PFSK-1 (cell line): ENCODE measurements at regions not wholly inside any gene's neighbourhood (a gene's known extent, or its start where the extent isn't known, plus 50 kb on each side); places are given as distances from the start of the nearest gene placed in this dataset.

Experiments
- SIN3A ChIP-seq: IDR thresholded peaks from 2 replicates; pipeline ENCODE4 v1.6.1; 2012; ENCODE audit warnings: mild to moderate bottlenecking, low read length, moderate library complexity, borderline replicate concordance; ENCODE audit not compliant: insufficient read depth
- TF ChIP-seq, protein P1 (sequence below), 2 experiments: IDR thresholded peaks; 2 replicates each; pipeline versions ENCODE4 v1.6.1 to v1.8.0; 2011 to 2012; ENCODE audit warnings: low read depth in 2 of 2, low read length in 2 of 2, control low read depth in 1 of 2, inconsistent platforms in 1 of 2, mild to moderate bottlenecking in 1 of 2, moderate library complexity in 1 of 2; ENCODE audit not compliant: insufficient read depth in 1 of 2

DNA sequence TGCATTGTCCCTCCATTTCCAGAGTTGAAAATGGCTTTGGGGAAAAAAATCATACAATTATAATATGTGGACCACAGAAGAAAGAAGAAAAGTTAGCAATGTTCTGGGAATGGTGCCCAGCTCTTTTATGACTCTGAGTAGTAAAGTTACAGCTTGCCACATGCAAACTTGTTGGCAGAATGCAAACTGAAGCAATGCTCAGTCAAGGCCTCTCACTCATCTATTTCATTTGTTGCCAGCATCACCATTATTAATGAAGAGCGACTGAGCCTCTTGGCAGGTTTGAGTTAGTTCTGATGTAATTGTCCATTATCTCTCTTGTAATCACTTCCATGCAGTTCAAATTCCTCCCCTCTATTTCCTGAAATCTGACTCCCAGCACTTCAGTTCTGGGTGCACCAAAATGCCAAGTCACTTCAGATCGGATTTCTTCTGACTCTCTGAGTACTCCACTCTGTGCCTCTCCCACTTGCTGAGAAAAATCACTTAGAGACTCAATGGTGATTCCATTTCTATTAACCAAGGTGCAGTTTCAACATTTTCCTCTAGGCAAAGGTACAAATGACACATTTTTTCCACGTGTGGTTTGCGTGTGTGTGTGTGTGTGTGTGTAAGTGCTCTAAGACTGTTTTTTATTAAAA, 154.4 kb upstream of the STMND1 start:
- TF ChIP-seq, protein P1, sequence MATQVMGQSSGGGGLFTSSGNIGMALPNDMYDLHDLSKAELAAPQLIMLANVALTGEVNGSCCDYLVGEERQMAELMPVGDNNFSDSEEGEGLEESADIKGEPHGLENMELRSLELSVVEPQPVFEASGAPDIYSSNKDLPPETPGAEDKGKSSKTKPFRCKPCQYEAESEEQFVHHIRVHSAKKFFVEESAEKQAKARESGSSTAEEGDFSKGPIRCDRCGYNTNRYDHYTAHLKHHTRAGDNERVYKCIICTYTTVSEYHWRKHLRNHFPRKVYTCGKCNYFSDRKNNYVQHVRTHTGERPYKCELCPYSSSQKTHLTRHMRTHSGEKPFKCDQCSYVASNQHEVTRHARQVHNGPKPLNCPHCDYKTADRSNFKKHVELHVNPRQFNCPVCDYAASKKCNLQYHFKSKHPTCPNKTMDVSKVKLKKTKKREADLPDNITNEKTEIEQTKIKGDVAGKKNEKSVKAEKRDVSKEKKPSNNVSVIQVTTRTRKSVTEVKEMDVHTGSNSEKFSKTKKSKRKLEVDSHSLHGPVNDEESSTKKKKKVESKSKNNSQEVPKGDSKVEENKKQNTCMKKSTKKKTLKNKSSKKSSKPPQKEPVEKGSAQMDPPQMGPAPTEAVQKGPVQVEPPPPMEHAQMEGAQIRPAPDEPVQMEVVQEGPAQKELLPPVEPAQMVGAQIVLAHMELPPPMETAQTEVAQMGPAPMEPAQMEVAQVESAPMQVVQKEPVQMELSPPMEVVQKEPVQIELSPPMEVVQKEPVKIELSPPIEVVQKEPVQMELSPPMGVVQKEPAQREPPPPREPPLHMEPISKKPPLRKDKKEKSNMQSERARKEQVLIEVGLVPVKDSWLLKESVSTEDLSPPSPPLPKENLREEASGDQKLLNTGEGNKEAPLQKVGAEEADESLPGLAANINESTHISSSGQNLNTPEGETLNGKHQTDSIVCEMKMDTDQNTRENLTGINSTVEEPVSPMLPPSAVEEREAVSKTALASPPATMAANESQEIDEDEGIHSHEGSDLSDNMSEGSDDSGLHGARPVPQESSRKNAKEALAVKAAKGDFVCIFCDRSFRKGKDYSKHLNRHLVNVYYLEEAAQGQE (IDR thresholded peaks at IDR 0.05; ENCODE audit: insufficient read depth in 1 of 2, low read depth in 2 of 2, low read length in 2 of 2), result peak in 1 of 2 experiments; percentile 67; a peak in 1 of 4 replicates
- peak; percentile 83; the same call in 1 of the 2 replicates for TF ChIP-seq SIN3A
